ENCODE measurements at regions not wholly inside any gene's neighbourhood (a gene's known extent, or its start where the extent isn't known, plus 50 kb on each side); places are given as distances from the start of the nearest gene placed in this dataset.

- DNase-seq: no peak
These were observed 203.5 kb upstream of the PLXNC1 start for GRCh38 chr12:93944911-93945310.

GRCh38 chr12:93946542-93947150, 201.7 kb upstream of the PLXNC1 start:
- peak; percentile 25 for DNase-seq

DNA sequence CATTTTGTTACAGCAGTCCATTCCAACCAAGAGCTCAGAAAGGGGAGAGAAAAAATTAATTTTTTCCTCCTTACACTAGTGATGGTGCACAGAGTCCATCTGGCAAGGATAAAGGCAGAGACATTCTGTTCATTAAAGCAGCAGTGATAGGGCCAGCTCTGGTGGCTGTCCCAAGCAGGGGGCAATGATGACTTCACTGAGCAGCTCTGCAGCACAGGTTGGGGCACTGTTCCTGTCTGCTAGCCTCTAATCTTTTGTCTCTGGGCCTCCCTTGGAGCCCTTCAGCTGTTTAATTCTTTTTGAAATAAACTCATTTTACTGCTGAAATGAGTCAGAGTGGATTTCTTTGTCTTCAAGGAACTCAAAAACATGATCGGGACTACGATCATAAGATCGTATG, 200.9 kb upstream of the PLXNC1 start:
- no peak for DNase-seq

DNA sequence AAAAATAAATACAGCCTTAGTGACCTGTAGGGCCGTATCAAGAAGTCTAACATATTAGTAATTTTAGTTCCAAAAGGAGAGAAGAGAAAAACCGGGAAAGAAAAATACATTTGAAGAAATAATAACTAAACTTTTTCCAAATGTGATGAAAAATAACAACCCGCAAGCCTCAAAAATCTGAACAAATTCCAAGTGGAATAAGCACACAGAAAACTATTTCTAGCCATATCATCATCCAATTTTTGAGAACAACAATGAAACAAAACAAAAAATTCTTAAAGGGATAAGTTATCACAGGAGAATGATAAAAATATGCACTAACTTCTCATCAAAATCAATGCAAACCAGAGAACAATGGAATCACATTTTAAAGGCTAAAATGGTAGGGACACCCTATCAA, 198.1 kb upstream of the PLXNC1 start:
- no peak for DNase-seq

DNA sequence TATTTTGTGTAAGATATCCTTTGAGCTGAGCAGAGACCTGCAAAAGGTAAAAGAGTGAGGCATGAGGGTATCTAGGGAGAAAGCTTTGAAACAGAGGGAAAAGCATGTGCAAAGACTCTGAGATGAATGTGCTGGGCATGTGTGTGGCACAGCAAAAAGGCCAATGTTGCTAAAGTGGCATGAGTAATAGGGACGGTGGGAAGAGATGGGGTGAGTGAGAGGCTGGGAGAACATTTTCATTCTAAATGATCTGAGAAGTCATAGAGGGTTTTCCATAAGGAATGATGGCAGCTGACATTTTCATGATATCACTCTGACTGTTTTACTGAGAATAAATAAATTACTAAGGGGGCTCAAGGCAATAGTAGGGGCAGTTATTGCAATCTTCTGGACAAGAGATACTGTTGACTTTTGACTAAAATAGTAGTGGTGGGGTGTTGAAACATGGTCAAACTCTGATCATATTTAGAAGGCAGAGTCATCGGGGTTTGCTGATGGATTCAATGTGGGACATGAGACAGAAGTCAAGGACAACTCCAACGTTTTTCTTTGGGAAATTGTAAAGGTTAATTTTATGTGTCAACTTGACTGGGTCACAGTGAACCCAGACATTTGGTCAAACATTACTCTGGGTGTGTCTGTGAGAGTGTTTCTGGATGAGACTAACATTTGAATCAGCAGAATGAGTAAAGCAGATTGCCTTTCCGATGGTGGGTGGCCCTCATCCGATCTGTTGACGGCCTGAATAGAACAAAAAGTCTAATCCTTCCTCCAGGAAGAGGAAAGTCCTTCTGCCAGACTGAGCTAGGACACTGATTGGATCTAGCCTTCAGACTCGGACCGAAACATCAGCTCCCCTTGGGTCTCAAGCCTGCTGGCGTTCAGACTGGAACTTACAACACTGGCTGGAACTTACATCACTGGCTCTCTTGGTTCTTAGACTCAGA, 193.9 kb upstream of the PLXNC1 start:
- no peak for DNase-seq

GRCh38 chr12:93956551-93956950, 191.8 kb upstream of the PLXNC1 start:
- DNase-seq: no peak

- DNase-seq: no peak
These were observed 191.2 kb upstream of the PLXNC1 start for GRCh38 chr12:93957168-93957567.

DNA sequence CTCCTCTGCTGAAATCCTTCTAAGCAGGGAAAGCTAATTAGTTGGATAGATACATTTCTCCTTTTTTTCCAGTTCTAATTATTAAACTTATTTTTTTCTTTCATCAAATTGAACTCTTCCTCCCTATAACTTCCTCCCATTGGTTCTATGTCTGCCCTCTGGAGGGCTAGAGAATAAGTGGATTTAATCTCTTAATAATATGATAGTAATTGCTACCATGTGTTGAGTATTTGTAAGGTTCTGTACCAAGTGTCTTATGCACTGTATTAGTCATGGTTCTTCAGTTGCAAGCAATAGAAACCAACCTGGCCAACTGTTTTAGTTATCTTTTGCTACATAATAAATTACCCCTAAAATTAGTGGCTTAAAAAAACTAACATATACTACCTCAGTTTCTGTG, 190.5 kb upstream of the PLXNC1 start:
- no peak for DNase-seq

- DNase-seq: no peak
These were observed 188.7 kb upstream of the PLXNC1 start for GRCh38 chr12:93959657-93960056.

- DNase-seq: no peak
These were observed 187.9 kb upstream of the PLXNC1 start for GRCh38 chr12:93960521-93960920.

- DNase-seq: no peak
These were observed 186.0 kb upstream of the PLXNC1 start for GRCh38 chr12:93962336-93962735.

DNA sequence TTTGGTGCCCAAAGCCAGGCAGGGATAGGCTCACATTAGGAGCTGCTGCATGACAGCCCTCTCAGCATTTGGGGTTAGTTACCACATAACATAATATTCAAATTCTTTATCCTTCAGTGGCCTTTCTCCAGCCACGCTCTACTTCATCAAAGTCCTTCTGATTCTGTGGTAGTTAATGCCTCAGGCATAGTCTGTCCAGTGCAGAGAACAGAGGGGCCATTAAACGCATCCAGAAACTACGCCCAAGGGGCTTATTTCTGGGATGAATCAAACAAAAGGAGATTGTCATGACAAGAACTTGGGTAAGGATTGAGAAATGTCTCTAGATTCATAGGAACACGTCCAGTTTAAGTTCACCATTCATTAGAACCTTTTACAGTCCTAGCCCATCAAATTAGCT, 183.4 kb upstream of the PLXNC1 start:
- no peak for DNase-seq

DNA sequence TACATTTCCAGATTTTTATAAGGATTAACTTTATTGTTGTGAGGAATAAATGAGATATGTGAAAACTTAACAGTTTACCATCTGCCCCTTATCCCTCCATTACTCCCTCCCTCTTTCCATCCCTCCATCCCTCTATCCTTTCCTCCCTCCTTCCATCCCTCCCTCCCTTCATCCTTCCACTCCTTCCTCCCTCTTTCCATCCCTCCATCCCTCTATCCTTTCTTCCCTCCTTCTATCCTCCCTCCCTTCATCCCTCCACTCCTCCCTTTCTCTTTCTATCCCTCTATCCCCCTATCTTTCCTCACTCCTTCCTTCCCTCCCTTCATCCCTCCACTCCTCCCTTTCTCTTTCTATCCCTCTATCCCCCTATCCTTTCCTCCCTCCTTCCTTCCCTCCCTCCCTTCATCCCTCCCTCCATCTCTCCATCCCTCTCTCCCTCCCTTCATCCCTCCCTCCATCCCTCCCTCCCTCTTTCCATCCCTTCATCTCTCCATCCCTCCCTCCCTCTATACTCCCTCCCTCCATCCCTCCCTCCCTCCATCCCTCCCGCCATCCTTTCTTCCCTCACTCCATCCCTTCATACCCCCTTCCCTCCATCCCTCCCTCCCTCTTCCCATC, 181.8 kb upstream of the PLXNC1 start:
- DNase-seq: no peak

DNA sequence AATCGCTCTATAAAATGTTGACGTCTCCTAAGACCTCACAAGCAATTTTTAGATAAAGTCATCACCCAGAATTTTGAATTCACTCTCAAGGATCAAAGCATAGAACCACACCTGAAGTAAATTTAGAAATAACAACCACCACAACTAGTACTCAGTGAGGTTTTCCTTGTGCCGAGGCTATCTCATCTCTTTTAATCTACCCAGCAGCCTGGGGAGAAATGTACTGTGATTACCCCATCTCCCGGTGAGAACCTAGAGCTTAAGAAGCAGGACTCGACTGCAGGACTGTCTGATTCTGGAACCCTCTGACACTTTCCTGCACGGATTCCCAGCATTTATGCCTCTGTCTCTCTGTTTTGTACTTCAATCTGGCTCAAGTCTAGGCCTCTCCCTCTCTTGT, 180.9 kb upstream of the PLXNC1 start:
- no peak for DNase-seq

GRCh38 chr12:93968536-93969285, 179.7 kb upstream of the PLXNC1 start:
- no peak for DNase-seq

DNA sequence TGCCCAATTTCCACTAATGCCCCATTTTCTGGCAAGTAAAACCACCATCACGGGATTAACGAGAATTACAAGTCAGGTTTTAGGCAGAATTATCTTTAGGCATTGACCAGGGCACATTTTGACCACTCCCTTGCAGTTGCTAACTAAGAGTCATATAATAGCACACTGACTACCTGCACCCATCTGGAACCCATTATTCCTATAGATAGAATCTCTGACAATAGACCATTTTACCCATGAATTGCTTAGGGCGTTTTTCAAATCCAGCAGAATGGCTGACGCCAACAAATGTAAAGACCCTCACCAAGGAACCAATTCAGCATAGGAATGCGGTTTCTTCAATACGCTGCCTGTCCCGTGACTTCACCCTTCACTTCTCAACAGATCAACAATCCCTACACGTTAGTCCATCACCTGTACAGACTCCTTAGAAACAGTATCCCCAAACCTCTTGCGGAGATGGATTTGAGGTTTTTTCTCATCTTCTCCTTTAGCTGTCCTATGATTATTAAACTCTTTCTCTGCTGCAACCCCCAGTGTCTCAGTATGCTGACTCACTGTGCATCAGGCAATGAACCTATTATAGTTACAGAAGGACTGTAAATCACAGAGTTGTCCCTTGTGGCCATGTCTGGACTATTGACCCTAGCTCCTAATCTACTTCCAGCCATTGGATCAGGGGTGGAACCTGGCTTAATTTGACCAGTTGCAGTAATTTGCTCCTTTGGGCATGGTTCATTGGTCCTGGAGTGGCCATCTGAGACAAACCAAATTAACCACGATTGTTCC, 177.3 kb upstream of the PLXNC1 start:
- DNase-seq: no peak

GRCh38 chr12:93972411-93973208, 175.8 kb upstream of the PLXNC1 start:
- DNase-seq: peak; percentile 76

GRCh38 chr12:93974252-93974651, 174.1 kb upstream of the PLXNC1 start:
- DNase-seq: no peak

- DNase-seq: no peak
These were observed 172.4 kb upstream of the PLXNC1 start for GRCh38 chr12:93976024-93976423.

DNA sequence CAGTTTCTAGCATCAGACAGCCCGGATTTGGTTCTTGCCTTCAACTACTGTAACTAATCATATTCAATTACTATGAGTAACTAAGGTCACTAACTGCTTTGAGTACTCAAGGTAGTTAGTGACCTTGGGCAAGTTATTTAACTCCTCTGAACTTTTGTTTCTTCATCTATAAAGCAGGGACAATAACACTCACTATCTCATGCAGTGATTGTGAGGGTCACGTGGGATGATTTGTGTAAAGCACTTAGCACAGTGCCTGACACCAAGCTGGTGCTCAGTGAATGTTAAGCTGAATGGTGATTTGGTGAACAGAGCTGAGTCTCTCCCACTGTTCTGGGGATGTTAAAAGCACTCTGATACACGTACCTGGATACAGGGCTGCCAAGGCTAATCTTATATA, 171.3 kb upstream of the PLXNC1 start:
- DNase-seq: no peak

DNA sequence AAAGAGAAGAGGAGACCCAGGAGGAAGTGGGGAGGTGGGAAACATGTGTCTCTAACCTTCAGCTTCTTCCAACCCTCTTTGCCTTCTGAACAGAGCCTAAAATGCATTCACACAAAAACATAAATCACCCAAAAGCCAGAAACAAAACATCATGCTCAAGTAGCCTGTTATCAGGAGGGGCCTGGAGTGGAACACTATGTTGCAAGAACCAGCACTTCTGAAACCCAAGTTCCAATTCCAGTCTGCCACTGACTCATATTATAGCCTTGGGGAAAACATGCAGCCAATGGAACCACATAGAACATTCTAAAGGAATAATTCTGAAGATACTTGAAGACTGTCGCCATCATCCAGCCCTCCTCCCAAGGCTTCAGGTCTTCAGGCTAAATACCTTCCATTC, 169.8 kb upstream of the PLXNC1 start:
- peak; percentile 80 for DNase-seq

- peak; percentile 23 for DNase-seq
These were observed 169.2 kb upstream of the PLXNC1 start for GRCh38 chr12:93979189-93979588.

Measured in EL (cell line).